HPDE6-E6E7 (cell line): ENCODE measurements at regions not wholly inside any gene's neighbourhood (a gene's known extent, or its start where the extent isn't known, plus 50 kb on each side); places are given as distances from the start of the nearest gene placed in this dataset.
"Not testable (repeated sequence)": the region's sequence is repeated elsewhere in the genome, so short reads cannot be mapped to it uniquely, and the experiment has no call there.

ENCODE experiments used
- DNase-seq: peaks from one replicate; pipeline ENCODE4 v3.0.0; 2011; ENCODE audit warnings: missing footprints; ENCODE audit errors: extremely low spot score

DNA sequence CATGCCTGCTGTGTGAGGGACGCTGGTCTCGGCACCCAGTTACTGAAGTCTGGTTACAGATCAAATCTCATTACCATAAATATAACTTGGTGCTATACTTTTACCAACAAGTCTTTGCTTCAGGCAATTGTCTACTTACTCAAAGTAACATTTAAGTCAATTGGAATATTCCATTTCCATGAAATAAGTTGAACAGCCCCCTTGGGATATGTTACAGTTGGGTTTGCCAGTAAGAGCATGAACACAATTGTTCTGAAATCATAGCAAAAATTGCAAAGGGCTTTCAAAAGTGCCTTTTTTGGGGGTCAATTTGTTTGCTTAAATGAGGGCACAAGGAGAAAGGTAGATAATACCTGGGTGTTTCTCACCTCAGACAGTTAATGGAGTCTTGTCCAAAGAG lies 170.9 kb upstream of the EXOC2 start:
- no peak for DNase-seq

DNA sequence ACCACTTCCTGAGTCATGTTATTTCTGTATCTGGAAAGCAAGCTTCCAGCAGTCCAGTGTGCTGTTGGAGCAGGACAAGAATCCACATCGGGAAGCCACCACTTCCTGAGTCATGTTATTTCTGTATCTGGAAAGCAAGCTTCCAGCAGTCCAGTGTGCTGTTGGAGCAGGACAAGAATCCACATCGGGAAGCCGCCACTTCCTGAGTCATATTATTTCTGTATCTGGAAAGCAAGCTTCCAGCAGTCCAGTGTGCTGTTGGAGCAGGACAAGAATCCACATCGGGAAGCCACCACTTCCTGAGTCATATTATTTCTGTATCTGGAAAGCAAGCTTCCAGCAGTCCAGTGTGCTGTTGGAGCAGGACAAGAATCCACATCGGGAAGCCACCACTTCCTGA lies 170.2 kb upstream of the EXOC2 start:
- not testable (repeated sequence) for DNase-seq

DNA sequence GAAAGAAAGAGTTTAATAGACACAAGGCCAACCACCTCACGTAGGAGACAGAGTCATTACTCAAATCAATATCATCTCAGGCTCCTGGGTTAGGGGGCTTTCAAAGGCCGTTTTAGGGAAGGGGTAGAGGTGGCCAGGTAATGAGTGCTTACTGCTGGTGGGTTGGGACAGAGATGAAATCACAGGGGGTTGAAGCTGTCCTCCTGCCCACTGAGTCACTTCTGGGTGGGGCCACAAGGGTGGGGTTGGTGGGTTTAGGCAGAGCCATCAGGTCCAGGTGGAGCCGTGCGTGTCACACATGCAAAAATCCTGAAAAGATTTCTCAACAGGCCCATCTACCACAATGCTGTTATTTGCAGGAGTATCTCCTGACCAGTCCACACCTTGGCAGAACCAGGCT lies 167.0 kb upstream of the EXOC2 start:
- no peak for DNase-seq

DNA sequence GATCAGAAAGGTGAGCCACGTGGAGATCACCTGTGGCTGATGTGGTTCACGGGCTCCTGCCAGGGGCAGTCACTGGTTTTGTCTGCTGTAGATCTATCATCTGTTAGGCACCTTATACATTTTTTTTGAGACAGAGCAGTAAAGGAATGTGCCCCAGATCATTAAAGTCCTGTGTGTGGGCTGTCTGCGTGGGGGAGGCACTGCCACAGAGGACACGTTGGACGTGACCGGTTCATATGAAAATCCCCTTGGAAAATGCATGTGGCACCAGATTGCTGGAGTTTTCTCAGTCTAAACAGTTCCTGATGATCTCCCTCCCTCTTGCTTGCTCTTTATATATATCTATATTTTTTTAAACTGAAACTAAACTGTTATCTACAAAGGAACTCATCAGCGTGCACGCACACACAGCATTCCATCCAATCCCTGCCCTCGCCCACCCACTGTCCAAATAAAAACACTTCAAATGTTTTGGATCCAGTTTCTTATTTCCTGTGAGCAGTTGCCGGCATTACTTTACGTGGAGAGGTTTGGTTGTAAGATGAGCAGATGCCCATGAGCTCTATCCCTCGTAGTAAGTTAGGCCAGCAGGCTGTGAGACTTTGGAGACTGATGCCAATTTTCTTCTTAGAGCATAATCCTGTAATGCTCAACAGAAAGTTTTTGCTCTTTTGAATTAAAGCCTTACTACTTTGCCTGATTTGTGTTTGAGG lies 161.6 kb upstream of the EXOC2 start:
- DNase-seq, result no peak

DNA sequence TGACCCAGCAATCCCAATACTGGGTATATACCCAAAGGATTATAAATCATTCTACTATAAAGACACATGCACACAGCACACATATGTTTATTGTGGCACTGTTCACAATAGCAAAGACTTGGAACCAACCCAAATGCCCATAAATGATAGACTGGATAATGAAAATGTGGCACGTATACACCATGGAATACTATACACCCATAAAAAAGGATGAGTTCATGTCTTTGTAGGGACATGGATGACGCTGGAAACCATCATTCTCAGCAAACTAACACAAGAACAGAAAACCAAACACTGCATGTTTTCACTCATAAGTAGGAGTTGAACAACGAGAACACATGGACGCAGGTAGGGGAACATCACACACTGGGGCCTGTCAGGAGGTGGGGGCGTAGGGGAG lies 159.3 kb upstream of the EXOC2 start:
- not testable (repeated sequence) for DNase-seq

DNA sequence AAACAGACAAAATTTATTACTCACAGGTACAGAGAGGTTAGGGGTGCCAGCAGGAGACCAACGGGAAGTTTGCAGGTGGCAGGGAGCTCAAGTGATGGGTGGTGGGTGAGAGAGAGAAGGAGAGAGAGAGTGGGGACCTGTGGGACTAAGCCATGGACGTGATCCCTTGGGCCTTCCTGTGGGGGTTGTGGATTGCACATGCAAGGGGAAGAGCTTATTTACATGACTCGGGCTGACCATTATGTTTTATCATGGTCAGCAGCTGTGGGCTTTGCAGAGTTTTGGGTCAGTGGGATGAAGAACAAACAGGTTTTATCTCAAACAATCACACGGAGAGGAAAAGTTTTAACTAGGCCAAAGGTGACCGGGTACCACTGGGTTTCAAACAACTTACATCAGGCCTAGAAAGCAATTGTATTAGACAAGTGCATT lies 156.2 kb upstream of the EXOC2 start:
- DNase-seq, result no peak

DNA sequence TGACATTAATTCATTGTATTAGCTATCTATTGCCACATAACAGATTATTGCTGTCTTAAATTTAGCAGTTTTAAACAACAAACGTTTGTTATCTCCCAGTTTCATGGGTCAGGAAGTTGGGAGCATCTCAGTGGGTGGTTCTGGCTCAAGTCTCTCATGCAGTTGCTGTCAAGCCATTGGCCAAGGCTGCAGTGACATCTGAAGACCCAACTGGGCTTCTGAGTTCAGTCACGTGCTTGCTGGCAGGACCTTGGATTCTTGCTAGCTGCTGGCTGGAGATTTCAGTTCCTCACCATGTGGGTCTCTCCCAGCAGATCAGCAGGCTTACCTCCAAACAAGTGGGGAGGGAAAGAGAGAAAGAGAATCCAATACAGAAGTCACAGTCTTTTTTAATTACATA lies 152.6 kb upstream of the EXOC2 start:
- no peak for DNase-seq

DNA sequence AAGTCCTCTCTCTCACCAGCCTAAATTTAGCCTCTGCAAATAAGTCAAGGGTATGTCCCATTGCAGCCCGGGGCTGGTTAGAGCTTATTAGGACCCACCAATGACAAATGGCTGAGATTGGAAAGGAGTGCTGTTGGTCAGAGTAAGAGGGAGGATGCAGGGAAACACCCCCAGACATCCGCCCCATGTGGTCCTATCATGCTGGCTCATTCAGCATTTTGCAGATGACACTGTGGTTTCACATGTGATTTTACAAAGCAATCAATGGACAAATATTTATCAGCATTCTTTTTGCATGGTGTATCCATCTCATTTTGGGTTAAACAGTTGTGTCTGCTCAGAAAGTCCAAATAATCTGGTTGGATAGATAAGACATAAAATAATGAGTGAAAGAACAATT lies 152.2 kb upstream of the EXOC2 start:
- DNase-seq, result no peak

DNA sequence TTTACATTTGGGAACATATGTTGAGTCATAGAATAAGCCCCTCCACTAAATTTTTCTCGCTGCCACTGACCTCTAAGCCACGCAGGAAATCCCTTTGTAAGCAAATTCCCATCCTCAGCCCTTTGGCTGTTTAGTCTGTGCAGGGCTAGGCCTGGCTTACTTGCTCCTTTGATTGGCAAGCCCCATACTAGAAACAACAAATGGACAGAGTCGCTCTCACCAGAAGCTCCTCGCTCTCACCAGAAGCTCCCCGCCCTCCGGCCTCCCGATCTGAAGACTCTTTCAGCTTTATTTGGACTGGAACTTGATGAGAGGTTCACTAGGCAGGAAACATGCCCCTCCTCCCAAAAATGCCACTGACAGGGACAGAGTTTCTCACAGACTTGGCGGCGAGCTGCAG lies 149.2 kb upstream of the EXOC2 start:
- DNase-seq, result no peak

DNA sequence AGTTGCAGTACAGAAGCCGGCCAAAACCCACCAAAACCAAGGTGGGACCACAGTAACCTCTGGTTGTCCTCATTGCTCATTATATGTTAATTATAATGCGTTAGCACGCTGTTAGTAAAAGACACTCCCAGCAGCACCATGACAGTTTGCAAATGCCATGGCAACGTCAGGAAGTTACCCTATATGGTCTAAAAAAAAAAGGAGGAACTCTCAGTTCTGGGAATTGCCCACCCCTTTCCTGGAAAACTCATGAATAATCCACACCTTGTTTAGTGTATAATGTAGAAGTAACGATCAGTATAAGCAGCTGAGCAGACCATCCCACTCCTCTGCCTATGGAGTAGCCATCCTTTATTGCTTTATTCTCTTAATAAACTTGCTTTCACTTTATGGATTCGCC lies 148.6 kb upstream of the EXOC2 start:
- DNase-seq, result no peak

DNA sequence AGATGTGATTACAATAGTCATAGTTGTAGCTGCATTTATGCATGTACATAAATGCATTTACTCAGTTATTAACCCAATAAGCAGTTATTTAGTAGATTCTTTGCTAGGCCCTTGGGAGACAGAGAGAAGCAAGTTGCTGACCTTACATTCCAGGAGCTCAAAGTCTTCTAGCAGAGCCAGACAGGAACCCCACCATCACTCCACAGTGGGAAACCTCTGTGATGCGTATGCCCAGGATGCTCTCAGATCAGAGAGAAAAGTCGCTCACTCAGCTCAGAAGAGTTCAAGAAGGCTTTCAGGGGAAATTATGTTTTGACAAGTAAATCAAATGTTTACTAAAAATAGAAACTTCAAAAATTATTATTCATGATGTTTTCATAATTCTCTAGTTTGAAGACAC lies 146.3 kb upstream of the EXOC2 start:
- DNase-seq, result no peak

DNA sequence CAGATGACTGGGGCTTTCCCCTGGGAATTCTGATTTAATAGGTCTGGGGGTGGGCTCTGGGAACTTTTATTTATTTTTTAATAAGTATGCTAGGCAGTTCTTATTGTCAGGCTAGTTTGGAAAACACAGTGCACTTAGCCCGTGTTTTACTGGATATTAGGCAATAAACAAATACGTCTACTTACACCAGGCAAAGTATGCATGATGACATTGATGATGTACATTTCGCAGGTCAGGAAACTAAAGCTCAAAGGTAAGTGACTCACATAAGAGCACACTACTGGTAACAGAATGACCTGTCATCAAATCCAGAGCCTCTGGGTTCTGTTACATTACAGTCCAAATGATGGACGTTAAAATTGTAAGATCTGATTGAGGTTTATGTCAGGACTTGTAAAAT lies 144.4 kb upstream of the EXOC2 start:
- DNase-seq, result peak; percentile 25

DNA sequence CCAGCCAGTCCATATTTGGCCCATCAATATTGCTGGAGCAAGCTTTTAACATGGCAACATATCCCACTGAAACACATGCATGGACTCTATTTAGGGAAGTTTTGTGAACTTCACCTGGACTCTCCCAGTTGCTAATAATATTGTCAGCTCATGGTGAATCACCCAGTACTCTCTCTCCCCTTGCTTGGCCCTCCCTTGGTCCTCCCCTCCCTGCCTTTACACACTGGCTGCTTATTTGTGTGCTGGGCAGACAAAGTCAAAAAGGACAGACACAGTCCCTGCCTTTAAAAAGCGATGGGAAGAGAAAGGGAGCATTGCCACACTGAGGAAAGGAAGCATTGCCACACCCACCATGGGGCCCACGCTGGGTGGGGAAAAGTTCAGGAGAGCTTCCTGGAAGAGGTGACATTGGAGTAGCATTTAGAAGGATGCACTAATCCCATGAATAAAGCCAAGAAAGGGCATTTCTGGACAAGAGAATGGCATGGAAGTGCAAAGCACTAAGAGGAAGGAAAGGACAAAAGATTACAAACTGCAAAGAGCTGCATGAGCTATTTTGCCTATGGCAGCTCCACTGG lies 143.4 kb upstream of the EXOC2 start:
- DNase-seq, result peak; percentile 44

DNA sequence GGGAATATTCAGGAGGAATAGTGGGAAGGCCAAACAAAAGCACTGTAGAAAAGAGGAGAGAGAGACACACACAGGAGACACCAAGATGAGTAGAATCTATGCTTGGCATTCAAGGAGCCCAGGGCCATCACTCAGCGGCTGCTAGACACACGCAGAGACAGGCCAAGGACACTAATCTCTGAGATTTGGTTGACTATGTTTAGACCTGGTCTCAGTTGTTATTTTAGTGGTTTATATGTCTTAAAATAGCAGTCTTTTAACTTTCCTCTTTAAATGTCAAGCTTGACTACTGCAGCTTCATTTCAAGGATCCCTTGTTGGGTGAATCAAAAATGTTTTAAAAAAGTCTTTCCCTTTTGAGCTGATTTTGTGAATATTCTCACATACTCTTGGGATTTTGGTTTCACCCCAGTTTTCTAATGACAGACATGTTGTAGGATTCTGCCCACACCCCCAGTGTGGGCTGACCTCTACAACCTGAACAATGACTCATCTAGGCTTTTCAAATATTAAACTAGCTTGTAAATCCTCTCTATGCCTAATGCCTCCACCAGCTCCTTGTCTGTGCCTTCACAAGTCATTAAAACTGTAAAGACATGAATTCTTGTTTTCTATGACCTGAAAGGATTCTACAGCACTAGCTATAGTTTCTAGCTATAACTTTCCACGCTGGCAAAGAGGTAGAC lies 142.7 kb upstream of the EXOC2 start:
- peak; percentile 28 for DNase-seq

DNA sequence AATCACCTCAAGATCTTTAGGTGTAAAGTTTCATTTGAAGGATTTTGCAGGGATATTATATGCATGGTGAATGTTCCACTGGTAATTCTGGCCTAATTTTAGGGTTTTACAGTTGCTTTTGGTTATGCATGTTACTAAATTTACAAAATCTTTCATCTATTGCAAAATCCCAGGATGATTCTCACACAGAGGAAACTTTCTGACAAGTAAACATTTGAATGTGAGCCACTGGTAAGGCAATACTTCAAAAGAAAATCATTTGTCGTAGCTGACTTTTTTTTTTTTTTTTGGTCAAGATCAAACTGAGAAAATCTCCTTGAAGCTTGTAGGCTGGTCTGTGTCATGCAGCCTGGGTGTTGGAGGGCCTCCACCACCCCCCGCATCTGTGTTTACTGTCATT lies 141.9 kb upstream of the EXOC2 start:
- no peak for DNase-seq

DNA sequence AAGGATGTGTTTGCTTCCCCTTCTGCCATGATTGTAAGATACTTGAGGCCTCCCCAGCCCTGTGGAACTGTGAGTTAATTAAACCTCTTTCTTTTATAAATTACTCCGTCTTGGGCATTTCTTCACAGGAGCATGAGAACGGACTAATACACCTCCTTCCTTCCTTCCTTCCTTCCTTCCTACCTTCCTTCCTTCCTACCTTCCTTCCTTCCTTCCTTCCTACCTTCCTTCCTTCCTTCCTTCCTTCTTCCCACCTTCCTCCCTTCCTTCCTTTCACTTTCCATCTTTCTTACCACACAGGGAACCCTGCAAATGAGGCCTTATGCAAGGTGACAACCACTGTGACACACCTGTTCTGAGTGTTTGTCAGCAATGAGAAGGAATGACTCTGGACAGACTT lies 141.3 kb upstream of the EXOC2 start:
- no peak for DNase-seq

DNA sequence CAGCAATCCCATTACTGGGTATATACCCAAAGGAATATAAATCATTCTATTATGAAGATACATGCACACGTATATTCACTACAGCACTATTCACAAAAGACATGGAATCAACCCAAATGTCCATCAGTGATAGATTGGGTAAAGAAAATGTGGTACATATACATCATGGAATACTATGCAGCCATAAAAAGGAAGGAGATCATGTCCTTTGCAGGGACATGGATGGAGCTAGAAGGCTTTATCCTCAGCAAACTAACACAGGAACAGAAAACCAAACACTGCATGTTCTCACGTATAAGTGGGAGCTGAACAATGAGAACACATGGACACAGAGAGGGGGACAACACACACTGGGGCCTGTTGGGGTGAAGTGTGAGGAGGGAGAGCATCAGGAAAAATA lies 139.9 kb upstream of the EXOC2 start:
- DNase-seq, result not testable (repeated sequence)

DNA sequence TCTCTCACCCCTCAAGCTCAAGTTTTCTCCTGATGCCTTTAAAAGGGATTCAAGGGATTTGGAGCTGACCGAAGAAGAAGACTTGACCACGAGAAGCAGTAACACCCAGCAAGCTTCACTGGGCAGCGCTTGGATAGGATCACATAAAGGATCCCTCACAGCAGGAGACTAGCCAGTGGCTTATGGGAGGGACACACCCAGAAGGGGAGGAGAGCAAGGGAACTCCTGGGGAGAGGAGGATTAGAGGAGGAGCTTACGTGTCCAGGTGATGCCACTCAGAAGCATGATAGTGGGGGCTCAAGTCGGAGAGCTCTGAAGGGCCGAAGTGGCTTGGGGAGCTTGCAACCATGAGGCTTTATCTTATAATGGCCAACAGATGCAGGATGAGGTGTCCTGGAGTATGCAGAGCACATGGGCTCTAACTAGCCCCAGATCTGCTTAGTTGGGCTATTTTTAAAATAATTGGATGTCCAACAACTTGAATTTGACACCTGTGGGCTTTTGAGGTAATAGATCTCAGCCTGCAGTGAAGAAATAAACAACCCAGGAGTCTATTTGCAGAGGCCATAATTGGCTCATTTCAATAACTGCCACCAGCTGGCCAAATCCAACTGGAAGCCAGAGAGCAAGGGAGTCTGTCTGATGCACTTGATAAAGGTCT lies 137.9 kb upstream of the EXOC2 start:
- no peak for DNase-seq

DNA sequence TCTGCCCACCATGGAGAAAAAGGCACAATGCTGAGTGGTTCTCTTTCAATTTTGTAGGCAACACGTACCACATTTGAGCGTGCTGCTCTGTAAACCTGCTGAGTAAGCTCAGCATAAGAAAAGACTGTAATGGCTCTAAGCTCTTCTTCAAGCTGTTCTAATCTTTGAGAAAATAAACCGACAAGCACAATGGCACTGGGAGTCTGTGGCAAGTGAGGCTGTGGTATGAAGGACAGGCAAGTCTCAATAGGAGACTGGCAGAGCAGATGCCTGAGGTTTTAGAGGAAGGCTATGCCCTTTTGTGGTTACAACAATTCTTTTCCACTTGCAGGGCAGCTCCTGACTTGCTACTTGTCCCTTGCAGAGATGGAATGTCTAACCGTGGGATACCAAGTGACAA lies 136.7 kb upstream of the EXOC2 start:
- no peak for DNase-seq

DNA sequence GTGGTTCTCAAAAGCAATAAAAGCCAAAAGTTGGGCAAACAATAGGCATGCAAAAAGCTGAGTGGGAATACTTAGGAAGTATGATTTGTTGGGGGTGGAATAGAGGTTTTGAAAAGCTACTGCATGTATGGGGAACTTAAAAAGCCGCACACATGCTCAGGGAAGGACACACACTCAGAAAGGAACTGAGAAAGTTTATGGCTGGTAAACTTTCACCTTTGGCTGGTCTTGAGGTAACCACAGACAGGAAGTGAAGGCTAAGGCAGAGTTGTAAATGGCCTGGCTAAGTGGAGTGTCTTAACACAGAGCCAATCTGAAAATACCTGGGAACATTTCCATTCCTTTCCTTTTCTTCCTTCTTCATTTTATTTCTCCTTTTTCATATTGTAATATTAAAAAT lies 134.5 kb upstream of the EXOC2 start:
- no peak for DNase-seq

DNA sequence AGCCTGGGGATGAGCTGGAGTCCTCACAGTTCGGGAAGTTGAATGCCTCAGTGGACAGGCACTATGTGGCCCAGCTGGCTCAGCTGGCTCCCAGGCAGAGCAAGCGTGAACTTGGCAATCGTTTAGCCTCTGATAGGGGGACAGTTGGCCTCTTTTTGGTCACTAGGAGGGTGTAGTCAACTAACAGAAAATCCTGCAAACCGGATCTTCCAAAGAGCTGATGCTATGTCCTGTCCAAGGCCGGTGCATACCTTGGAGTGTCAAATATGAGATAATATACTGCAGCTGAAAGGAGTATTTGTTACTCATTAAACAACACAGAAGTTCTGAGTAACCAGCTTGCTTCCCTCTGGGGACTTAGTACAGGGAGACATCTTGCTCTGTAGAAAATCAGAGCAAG lies 126.2 kb upstream of the EXOC2 start:
- DNase-seq, result no peak

DNA sequence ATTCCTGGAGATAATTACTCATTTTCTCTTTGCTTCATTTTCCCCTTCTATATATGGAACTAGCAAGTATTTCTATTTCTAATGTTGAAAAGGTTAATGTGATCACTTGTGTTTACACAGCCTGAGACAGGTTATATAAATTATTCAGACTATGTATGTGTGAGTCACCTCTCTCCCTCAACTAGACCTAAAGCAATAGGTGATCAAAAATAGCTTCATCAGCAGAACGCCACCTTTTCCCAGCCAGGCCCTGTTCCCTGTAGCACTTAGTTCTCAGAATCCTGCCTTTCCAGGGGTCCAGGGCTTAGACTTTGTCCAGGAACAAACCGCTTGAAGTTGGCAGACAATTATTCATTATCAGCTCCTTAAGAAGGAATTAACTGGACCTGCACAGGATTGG lies 125.3 kb upstream of the EXOC2 start:
- DNase-seq, result no peak
